ENCODE measurements at regions not wholly inside any gene's neighbourhood (a gene's known extent, or its start where the extent isn't known, plus 50 kb on each side); places are given as distances from the start of the nearest gene placed in this dataset.

GRCh38 chr1:173280899-173281660, 73.9 kb upstream of the TNFSF4 start:
- DNase-seq (ENCODE audit: low read depth in 1 of 2, low spot score in 2 of 2) (no peak), FAIRE-seq (no peak)
- ChIA-PET POLR2A (ENCODE audit: partially characterized antibody) (no interaction called here), CTCF (ENCODE audit: partially characterized antibody) (no interaction called here)
- Histone ChIP-seq H2BK12ac (ENCODE audit: low read depth, low read length) (no peak overlapping the region), H2BK120ac (replicated peaks; ENCODE audit: low read depth, low read length) (no peak overlapping the region), H3K23me2 (ENCODE audit: low read depth, low read length) (no peaks in the 10 kb centered on the region), H4K8ac (ENCODE audit: extremely low read depth, insufficient read depth, low read length) (no peak overlapping the region), H3K27ac (ENCODE audit: low read depth, low read length) (no peak overlapping the region), H3K4me1 (replicated peaks in 1 of 4; ENCODE audit: control insufficient read depth in 3 of 4, insufficient read depth in 4 of 4, low read length in 3 of 4) (peaks cover 0 to 3% (median 0%) of the 10 kb centered on the region in 4 experiments; a peak in 1 of 7 replicates), H3K14ac (ENCODE audit: insufficient read length) (no peak overlapping the region), H2BK20ac (ENCODE audit: low read length) (no peak overlapping the region), H3K36me3 (ENCODE audit: control insufficient read depth in 2 of 4, insufficient read depth in 4 of 4, low read length in 3 of 4) (no peaks in the 10 kb centered on the region), H3K56ac (replicated peaks; ENCODE audit: insufficient read length, low read depth, low read length) (no peak overlapping the region), H3K9me3 (ENCODE audit: insufficient read depth in 2 of 2, low read depth in 1 of 2, low read length in 1 of 2) (no peaks in the 10 kb centered on the region), H3K4me3 (ENCODE audit: extremely low read depth in 1 of 4, insufficient read depth in 2 of 4, low read depth in 3 of 4, low read length in 4 of 4) (no peak overlapping the region), H3K4ac (replicated peaks; ENCODE audit: insufficient read length, low read depth, low read length) (no peak overlapping the region), H3K27me3 (replicated peaks in 1 of 4; ENCODE audit: control insufficient read depth in 3 of 4, extremely low read depth in 1 of 4, insufficient read depth in 3 of 4, low read length in 3 of 4) (no peaks in the 10 kb centered on the region), H4K20me1 (replicated peaks in 1 of 2; ENCODE audit: control insufficient read depth in 1 of 2, insufficient read depth in 2 of 2, low read length in 2 of 2) (no peaks in the 10 kb centered on the region), H2BK15ac (ENCODE audit: low read length) (no peak overlapping the region), H4K91ac (replicated peaks; ENCODE audit: insufficient read length, low read length) (no peak overlapping the region), H2AK5ac (ENCODE audit: low read depth, low read length) (no peak overlapping the region), H3K18ac (ENCODE audit: extremely low read depth, low read length) (no peak overlapping the region), H4K5ac (ENCODE audit: insufficient read length, low read depth, low read length) (no peak overlapping the region), H3K79me2 (ENCODE audit: control insufficient read depth in 1 of 2, insufficient read depth in 2 of 2, low read length in 2 of 2) (no peaks in the 10 kb centered on the region), H3K9ac (replicated peaks in 1 of 4; ENCODE audit: extremely low read depth in 1 of 4, low read depth in 3 of 4, low read length in 3 of 4) (no peak overlapping the region), H3K4me2 (ENCODE audit: insufficient read depth in 1 of 2, low read depth in 2 of 2, low read length in 2 of 2) (no peak overlapping the region), H2AFZ (ENCODE audit: low read length) (no peak overlapping the region), H3K23ac (ENCODE audit: insufficient read length) (no peak overlapping the region), H3K79me1 (ENCODE audit: low read depth, low read length) (no peaks in the 10 kb centered on the region), H2BK5ac (ENCODE audit: low read depth, low read length) (no peak overlapping the region)
- WGBS, 2 experiments (ENCODE audit: extremely low coverage in 1 of 2, insufficient coverage in 1 of 2, insufficient read length in 1 of 2, insufficient replicate concordance in 2 of 2, low coverage in 1 of 2, low lambda C conversion rate in 2 of 2, missing lambda C conversion rate in 1 of 2), result 90% methylated on average over 7 of the region's 7 CpGs; no CpG with 5 or more reads in 1 of the 2 experiments
- TF ChIP-seq TEAD4 (IDR thresholded peaks at IDR 0.05; ENCODE audit: low read depth, low read length), result no peak
- no peak for TF ChIP-seq SIRT6 (IDR thresholded peaks at IDR 0.05; ENCODE audit: low read length)
- TF ChIP-seq MAX (IDR thresholded peaks at IDR 0.05), result no peak
- TF ChIP-seq SRF (IDR thresholded peaks at IDR 0.05; ENCODE audit: low read depth, low read length), result no peak
- TF ChIP-seq ZNF274 (IDR thresholded peaks at IDR 0.05; ENCODE audit: borderline replicate concordance, extremely low read depth, low read length), result no peak
- no peak for TF ChIP-seq CTCF (IDR thresholded peaks at IDR 0.05; ENCODE audit: control extremely low read depth in 1 of 3, insufficient read depth in 1 of 3, low read depth in 1 of 3, low read length in 3 of 3)

Measured in H1 (cell line).